ENCODE measurements at regions not wholly inside any gene's neighbourhood (a gene's known extent, or its start where the extent isn't known, plus 50 kb on each side); places are given as distances from the start of the nearest gene placed in this dataset.

- ChIA-PET CTCF (no interaction called here), POLR2A (interaction anchor here in 1 of 2 donors (0.6 to 0.7 kb wide), 2 partner anchors 88 to 136 kb away, joined by 4 to 7 read pairs; no protein-coding TSS in a partner anchor)
- Histone ChIP-seq H3K4me1 (ENCODE audit: control insufficient read depth in 1 of 2, extremely low read depth in 1 of 2, insufficient read depth in 2 of 2, low read length in 2 of 2) (no peaks in the 10 kb centered on the region), H3K27ac (ENCODE audit: low read length) (no peak overlapping the region), H3K4me3 (ENCODE audit: control insufficient read depth in 1 of 2, extremely low read depth in 1 of 2, low read length in 1 of 2) (no peak overlapping the region), H3K27me3 (replicated peaks in 1 of 2; ENCODE audit: control insufficient read depth in 2 of 2, extremely low read depth in 1 of 2, insufficient read depth in 2 of 2, low read length in 1 of 2) (no peaks in the 10 kb centered on the region), H3K9me3 (no peaks in the 10 kb centered on the region), H3K36me3 (ENCODE audit: control insufficient read depth in 2 of 2, extremely low read depth in 1 of 2, insufficient read depth in 1 of 2, low read length in 1 of 2) (no peaks in the 10 kb centered on the region)
- Mint-ChIP-seq H3K27ac (no peak overlapping the region), H3K9me3 (peaks cover 10 to 42% (median 35%) of the 10 kb centered on the region in 3 donors), H3K27me3 (peaks cover 0 to 4% of the 10 kb centered on the region in 2 donors), H3K36me3 (no peaks in the 10 kb centered on the region), H3K4me3 (no peak overlapping the region), H3K4me1 (no peaks in the 10 kb centered on the region)
- no peak for DNase-seq
- WGBS (ENCODE audit: insufficient coverage) = 71% methylated on average over 1 of the region's 1 CpG
- no peak for ATAC-seq (replicated peaks in 1 of 4)
Observed at GRCh38 chr16:65449526-65449925, 327.7 kb upstream of the CDH11 start.

- no peak for DNase-seq
- H3K9me3 Mint-ChIP-seq = peaks cover 7 to 36% (median 31%) of the 10 kb centered on the region in 3 donors
- Histone ChIP-seq H3K4me1 (ENCODE audit: control insufficient read depth in 1 of 2, extremely low read depth in 1 of 2, insufficient read depth in 2 of 2, low read length in 2 of 2) (no peaks in the 10 kb centered on the region), H3K4me3 (ENCODE audit: control insufficient read depth in 1 of 2, extremely low read depth in 1 of 2, low read length in 1 of 2) (no peak overlapping the region), H3K27ac (ENCODE audit: low read length) (no peak overlapping the region), H3K36me3 (ENCODE audit: control insufficient read depth in 2 of 2, extremely low read depth in 1 of 2, insufficient read depth in 1 of 2, low read length in 1 of 2) (no peaks in the 10 kb centered on the region), H3K9me3 (no peaks in the 10 kb centered on the region), H3K27me3 (replicated peaks in 1 of 2; ENCODE audit: control insufficient read depth in 2 of 2, extremely low read depth in 1 of 2, insufficient read depth in 2 of 2, low read length in 1 of 2) (no peaks in the 10 kb centered on the region)
- no peaks in the 10 kb centered on the region for H3K4me1 Mint-ChIP-seq
- ChIA-PET CTCF (no interaction called here), POLR2A (no interaction called here)
- H3K36me3 Mint-ChIP-seq = no peaks in the 10 kb centered on the region
- H3K4me3 Mint-ChIP-seq = no peak overlapping the region
- H3K27me3 Mint-ChIP-seq = peaks cover 0 to 4% of the 10 kb centered on the region in 2 donors
- no peak overlapping the region for H3K27ac Mint-ChIP-seq
- 80% methylated on average over 2 of the region's 2 CpGs for WGBS (ENCODE audit: insufficient coverage)
- no peak for ATAC-seq (replicated peaks in 1 of 4)
Observed at GRCh38 chr16:65446427-65446826, 324.6 kb upstream of the CDH11 start.

GRCh38 chr16:65445313-65446260 lies 323.7 kb upstream of the CDH11 start:
- Mint-ChIP-seq H3K36me3 (no peaks in the 10 kb centered on the region), H3K9me3 (peaks cover 6 to 34% (median 33%) of the 10 kb centered on the region in 3 donors), H3K27me3 (peaks cover 0 to 4% of the 10 kb centered on the region in 2 donors), H3K27ac (no peak overlapping the region), H3K4me3 (no peak overlapping the region), H3K4me1 (no peaks in the 10 kb centered on the region)
- 80% methylated on average over 1 of the region's 1 CpG for WGBS (ENCODE audit: insufficient coverage)
- CTCF ChIA-PET = no interaction called here
- no peaks in the 10 kb centered on the region for H3K36me3 ChIP-seq (ENCODE audit: control insufficient read depth in 2 of 2, extremely low read depth in 1 of 2, insufficient read depth in 1 of 2, low read length in 1 of 2)
- H3K27me3 ChIP-seq (replicated peaks in 1 of 2; ENCODE audit: control insufficient read depth in 2 of 2, extremely low read depth in 1 of 2, insufficient read depth in 2 of 2, low read length in 1 of 2) = no peaks in the 10 kb centered on the region
- DNase-seq (no peak), ATAC-seq (replicated peaks in 1 of 4) (no peak)
- POLR2A ChIA-PET = no interaction called here
- H3K27ac ChIP-seq (ENCODE audit: low read length) = no peak overlapping the region
- no peak overlapping the region for H3K4me3 ChIP-seq (ENCODE audit: control insufficient read depth in 1 of 2, extremely low read depth in 1 of 2, low read length in 1 of 2)
- H3K4me1 ChIP-seq (ENCODE audit: control insufficient read depth in 1 of 2, extremely low read depth in 1 of 2, insufficient read depth in 2 of 2, low read length in 2 of 2) = no peaks in the 10 kb centered on the region
- H3K9me3 ChIP-seq = no peaks in the 10 kb centered on the region

GRCh38 chr16:65441501-65441900 lies 319.6 kb upstream of the CDH11 start:
- WGBS (ENCODE audit: insufficient coverage) = no CpG with 5 or more reads among the region's 2 CpGs
- no peak overlapping the region for H3K4me3 Mint-ChIP-seq
- H3K27me3 Mint-ChIP-seq = peaks cover 0 to 3% of the 10 kb centered on the region in 2 donors
- Histone ChIP-seq H3K36me3 (ENCODE audit: control insufficient read depth in 2 of 2, extremely low read depth in 1 of 2, insufficient read depth in 1 of 2, low read length in 1 of 2) (no peaks in the 10 kb centered on the region), H3K4me3 (ENCODE audit: control insufficient read depth in 1 of 2, extremely low read depth in 1 of 2, low read length in 1 of 2) (no peak overlapping the region), H3K9me3 (no peaks in the 10 kb centered on the region), H3K27me3 (replicated peaks in 1 of 2; ENCODE audit: control insufficient read depth in 2 of 2, extremely low read depth in 1 of 2, insufficient read depth in 2 of 2, low read length in 1 of 2) (no peaks in the 10 kb centered on the region), H3K4me1 (ENCODE audit: control insufficient read depth in 1 of 2, extremely low read depth in 1 of 2, insufficient read depth in 2 of 2, low read length in 2 of 2) (no peaks in the 10 kb centered on the region), H3K27ac (ENCODE audit: low read length) (no peak overlapping the region)
- ChIA-PET CTCF (no interaction called here), POLR2A (no interaction called here)
- peaks cover 4 to 15% (median 7%) of the 10 kb centered on the region in 3 donors for H3K9me3 Mint-ChIP-seq
- no peak for DNase-seq
- no peaks in the 10 kb centered on the region for H3K36me3 Mint-ChIP-seq
- H3K4me1 Mint-ChIP-seq = no peaks in the 10 kb centered on the region
- no peak overlapping the region for H3K27ac Mint-ChIP-seq
- ATAC-seq (replicated peaks in 1 of 4) = no peak

- Histone ChIP-seq H3K27me3 (replicated peaks in 1 of 2; ENCODE audit: control insufficient read depth in 2 of 2, extremely low read depth in 1 of 2, insufficient read depth in 2 of 2, low read length in 1 of 2) (no peaks in the 10 kb centered on the region), H3K27ac (ENCODE audit: low read length) (no peak overlapping the region), H3K36me3 (ENCODE audit: control insufficient read depth in 2 of 2, extremely low read depth in 1 of 2, insufficient read depth in 1 of 2, low read length in 1 of 2) (no peaks in the 10 kb centered on the region), H3K4me3 (ENCODE audit: control insufficient read depth in 1 of 2, extremely low read depth in 1 of 2, low read length in 1 of 2) (no peak overlapping the region), H3K9me3 (no peaks in the 10 kb centered on the region), H3K4me1 (ENCODE audit: control insufficient read depth in 1 of 2, extremely low read depth in 1 of 2, insufficient read depth in 2 of 2, low read length in 2 of 2) (no peaks in the 10 kb centered on the region)
- ChIA-PET POLR2A (no interaction called here), CTCF (no interaction called here)
- H3K27me3 Mint-ChIP-seq = no peaks in the 10 kb centered on the region
- 71% methylated on average over 7 of the region's 10 CpGs for WGBS (ENCODE audit: insufficient coverage)
- DNase-seq = no peak
- H3K4me3 Mint-ChIP-seq = no peak overlapping the region
- H3K9me3 Mint-ChIP-seq = peaks cover 6 to 21% (median 20%) of the 10 kb centered on the region in 3 donors
- no peaks in the 10 kb centered on the region for H3K4me1 Mint-ChIP-seq
- no peak for ATAC-seq (replicated peaks in 1 of 4)
- H3K36me3 Mint-ChIP-seq = no peaks in the 10 kb centered on the region
- no peak overlapping the region for H3K27ac Mint-ChIP-seq
Observed at GRCh38 chr16:65429504-65430181, 307.8 kb upstream of the CDH11 start.

- Mint-ChIP-seq H3K4me3 (no peak overlapping the region), H3K27me3 (no peaks in the 10 kb centered on the region), H3K27ac (no peak overlapping the region), H3K4me1 (no peaks in the 10 kb centered on the region), H3K9me3 (peaks cover 12 to 26% (median 13%) of the 10 kb centered on the region in 3 donors), H3K36me3 (no peaks in the 10 kb centered on the region)
- CTCF ChIA-PET = no interaction called here
- H3K4me1 ChIP-seq (ENCODE audit: control insufficient read depth in 1 of 2, extremely low read depth in 1 of 2, insufficient read depth in 2 of 2, low read length in 2 of 2) = no peaks in the 10 kb centered on the region
- no peaks in the 10 kb centered on the region for H3K36me3 ChIP-seq (ENCODE audit: control insufficient read depth in 2 of 2, extremely low read depth in 1 of 2, insufficient read depth in 1 of 2, low read length in 1 of 2)
- no peaks in the 10 kb centered on the region for H3K9me3 ChIP-seq
- no peak overlapping the region for H3K27ac ChIP-seq (ENCODE audit: low read length)
- POLR2A ChIA-PET = no interaction called here
- DNase-seq (no peak), ATAC-seq (replicated peaks in 1 of 4) (no peak)
- no CpG with 5 or more reads among the region's 1 CpG for WGBS (ENCODE audit: insufficient coverage)
- no peaks in the 10 kb centered on the region for H3K27me3 ChIP-seq (replicated peaks in 1 of 2; ENCODE audit: control insufficient read depth in 2 of 2, extremely low read depth in 1 of 2, insufficient read depth in 2 of 2, low read length in 1 of 2)
- no peak overlapping the region for H3K4me3 ChIP-seq (ENCODE audit: control insufficient read depth in 1 of 2, extremely low read depth in 1 of 2, low read length in 1 of 2)
Observed at GRCh38 chr16:65426484-65426883, 304.6 kb upstream of the CDH11 start.

Measured in T-cell (primary cell).